ENCODE measurements at regions not wholly inside any gene's neighbourhood (a gene's known extent, or its start where the extent isn't known, plus 50 kb on each side); places are given as distances from the start of the nearest gene placed in this dataset.

DNA sequence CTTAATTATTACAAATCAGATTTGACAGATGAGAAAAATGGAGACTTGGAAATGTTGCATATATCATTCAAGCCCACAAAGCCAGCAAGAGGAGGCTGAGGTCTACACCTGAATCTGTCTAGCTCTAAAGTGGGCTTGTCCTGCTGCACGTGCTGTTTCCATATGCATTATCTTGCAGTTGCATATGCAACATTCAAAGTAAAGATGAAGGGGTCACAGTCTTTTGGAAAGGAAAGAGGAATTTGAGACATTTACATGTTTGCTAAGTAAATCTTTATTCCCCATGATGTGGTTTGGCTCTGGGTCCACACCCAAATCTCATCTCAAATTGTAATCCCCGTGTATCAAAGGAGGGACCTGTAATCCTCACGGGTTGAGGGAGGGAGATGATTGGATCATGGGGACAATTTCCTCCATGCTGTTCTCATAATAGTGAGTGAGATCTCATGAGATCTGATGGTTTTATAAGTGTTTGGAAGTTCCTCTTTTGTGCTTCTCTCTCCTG is 98.3 kb downstream of the BACH1 start:
- H3K79me2 ChIP-seq (ENCODE audit: control insufficient read depth, insufficient read depth, low read length, unreplicated experiment), result no peaks in the 10 kb centered on the region
- H3K4me1 ChIP-seq (ENCODE audit: control insufficient read depth, insufficient read depth, low read length, unreplicated experiment), result no peaks in the 10 kb centered on the region
- H3K27ac ChIP-seq (ENCODE audit: low read depth, low read length), result no peak overlapping the region
- H3K4me3 ChIP-seq (ENCODE audit: low read depth, low read length), result no peak overlapping the region
- H2AFZ ChIP-seq (ENCODE audit: low read length, unreplicated experiment), result no peak overlapping the region
- H3K36me3 ChIP-seq (ENCODE audit: insufficient read depth, low read length), result 0 out of 2 replicates have a peak, but pooled peaks cover 2% of the 10 kb centered on the region
- no peaks in the 10 kb centered on the region for H3K27me3 ChIP-seq (ENCODE audit: insufficient read depth, low read length)

DNA sequence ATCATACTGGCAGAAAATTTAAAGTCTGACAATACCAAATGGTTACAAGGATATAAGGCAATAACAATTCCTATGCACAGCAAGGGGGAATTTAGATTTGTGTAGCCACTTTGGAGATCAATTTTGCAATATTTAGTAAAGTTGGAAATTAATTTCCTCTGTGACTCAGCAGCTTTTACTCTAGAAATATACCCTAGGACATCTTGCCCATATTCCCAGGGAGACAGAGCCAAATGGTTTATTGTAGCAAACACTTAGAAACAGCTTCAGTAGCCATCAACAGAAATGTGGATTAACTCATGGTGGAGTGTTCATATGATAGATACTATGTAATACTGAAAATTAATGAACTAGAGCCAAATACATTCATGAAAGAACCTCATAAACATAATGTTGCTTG is 104.6 kb downstream of the BACH1 start:
- H3K36me3 ChIP-seq (ENCODE audit: insufficient read depth, low read length), result 0 out of 2 replicates have a peak, but pooled peaks cover 2% of the 10 kb centered on the region
- H3K4me3 ChIP-seq (ENCODE audit: low read depth, low read length), result no peak overlapping the region
- no peaks in the 10 kb centered on the region for H3K27me3 ChIP-seq (ENCODE audit: insufficient read depth, low read length)
- 0 out of 2 replicates have a peak overlapping the region, but pooled peaks have one; percentile 17 for H3K27ac ChIP-seq (ENCODE audit: low read depth, low read length)
- H3K79me2 ChIP-seq (ENCODE audit: control insufficient read depth, insufficient read depth, low read length, unreplicated experiment), result no peaks in the 10 kb centered on the region
- H3K4me1 ChIP-seq (ENCODE audit: control insufficient read depth, insufficient read depth, low read length, unreplicated experiment), result peaks cover 4% of the 10 kb centered on the region
- H2AFZ ChIP-seq (ENCODE audit: low read length, unreplicated experiment), result no peak overlapping the region

DNA sequence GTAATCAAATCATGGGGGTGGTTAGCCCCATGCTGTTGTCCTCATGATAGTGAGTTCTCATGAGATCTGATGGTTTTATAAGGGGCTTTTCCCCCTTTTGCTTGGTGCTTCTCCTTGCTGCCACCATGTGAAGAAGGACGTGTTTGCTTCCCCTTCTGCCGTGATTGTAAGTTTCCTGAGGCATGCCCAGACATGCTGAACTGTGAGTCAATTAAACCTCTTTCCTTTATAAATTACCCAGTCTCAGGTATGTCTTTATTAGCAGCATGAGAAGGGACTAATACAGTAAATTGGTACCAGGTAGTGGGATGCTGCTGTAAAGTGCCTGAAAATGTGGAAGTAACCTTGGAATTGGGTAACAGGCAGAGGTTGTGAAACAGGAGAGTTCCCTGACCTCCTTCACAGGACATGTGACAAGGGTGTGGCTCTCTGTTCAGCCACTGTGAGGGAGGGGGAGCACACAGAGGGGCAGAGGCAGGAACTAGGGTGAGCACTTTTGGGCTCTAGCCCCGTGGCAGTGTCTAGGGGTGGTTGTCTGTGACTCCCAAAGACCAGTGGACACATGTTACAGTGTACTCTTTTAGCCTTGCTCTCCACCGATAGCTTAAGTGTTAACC is 105.3 kb downstream of the BACH1 start:
- Histone ChIP-seq H3K27ac (ENCODE audit: low read depth, low read length) (no peak overlapping the region), H2AFZ (ENCODE audit: low read length, unreplicated experiment) (no peak overlapping the region), H3K27me3 (ENCODE audit: insufficient read depth, low read length) (no peaks in the 10 kb centered on the region)

DNA sequence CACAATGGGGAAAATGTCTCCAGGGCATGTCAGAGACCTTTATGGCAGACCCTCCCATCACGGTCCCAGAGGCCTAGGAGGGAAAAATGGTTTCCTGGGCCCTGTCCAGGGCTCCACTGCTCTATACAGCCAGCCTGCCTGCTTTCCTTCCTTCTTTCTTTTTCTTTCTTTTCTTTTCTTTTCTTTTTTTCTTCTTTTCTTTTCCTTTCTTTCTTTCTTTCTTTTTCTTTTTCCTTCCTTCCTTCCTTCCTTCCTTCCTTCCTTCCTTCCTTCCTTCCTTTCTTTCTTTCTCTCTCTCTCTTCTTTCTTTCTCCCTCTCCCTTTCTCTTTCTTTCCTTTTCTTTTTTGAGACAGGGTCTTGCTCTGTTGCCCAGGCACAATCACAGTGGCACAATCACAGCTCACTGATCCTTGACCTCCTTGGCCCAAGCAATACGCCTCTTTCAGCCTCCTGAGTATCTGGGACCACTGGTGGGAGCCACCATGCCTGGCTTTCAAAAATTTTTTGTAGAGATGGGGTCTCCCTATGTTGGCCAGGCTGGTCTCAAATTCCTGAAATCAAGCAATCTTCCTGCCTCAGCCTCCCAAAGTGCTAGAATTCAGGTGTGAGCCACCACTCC is 106.9 kb downstream of the BACH1 start:
- no peaks in the 10 kb centered on the region for H3K27me3 ChIP-seq (ENCODE audit: insufficient read depth, low read length)
- no peaks in the 10 kb centered on the region for H3K79me2 ChIP-seq (ENCODE audit: control insufficient read depth, insufficient read depth, low read length, unreplicated experiment)
- peaks cover 4% of the 10 kb centered on the region for H3K4me1 ChIP-seq (ENCODE audit: control insufficient read depth, insufficient read depth, low read length, unreplicated experiment)
- no peaks in the 10 kb centered on the region for H3K36me3 ChIP-seq (ENCODE audit: insufficient read depth, low read length)
- no peak overlapping the region for H3K27ac ChIP-seq (ENCODE audit: low read depth, low read length)
- H3K4me3 ChIP-seq (ENCODE audit: low read depth, low read length), result no peak overlapping the region
- H2AFZ ChIP-seq (ENCODE audit: low read length, unreplicated experiment), result no peak overlapping the region

More for the DNA sequence above, 105.3 kb downstream of the BACH1 start:
- no peaks in the 10 kb centered on the region for H3K79me2 ChIP-seq (ENCODE audit: control insufficient read depth, insufficient read depth, low read length, unreplicated experiment)
- 0 out of 2 replicates have a peak, but pooled peaks cover 2% of the 10 kb centered on the region for H3K36me3 ChIP-seq (ENCODE audit: insufficient read depth, low read length)
- no peak overlapping the region for H3K4me3 ChIP-seq (ENCODE audit: low read depth, low read length)
- peaks cover 4% of the 10 kb centered on the region for H3K4me1 ChIP-seq (ENCODE audit: control insufficient read depth, insufficient read depth, low read length, unreplicated experiment)

DNA sequence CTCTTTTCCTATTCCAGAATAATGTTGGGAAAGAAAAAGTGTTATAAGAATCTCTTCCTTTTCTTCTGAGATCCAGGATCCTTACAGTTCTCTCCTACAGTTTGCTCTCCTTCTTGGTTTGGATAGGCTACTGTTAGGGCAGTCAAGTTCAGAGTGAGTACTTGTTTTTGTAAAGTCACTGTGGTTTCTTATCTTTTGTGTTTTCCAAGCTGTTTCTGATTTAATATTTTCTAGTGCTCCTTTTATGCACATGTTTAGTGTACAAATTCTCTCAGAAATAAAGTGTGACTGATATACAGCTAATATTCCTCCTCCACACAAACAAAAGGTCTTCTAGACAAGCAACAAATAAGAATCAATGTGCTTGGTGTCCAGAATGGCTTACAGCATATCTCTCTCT is 107.7 kb downstream of the BACH1 start:
- no peaks in the 10 kb centered on the region for H3K27me3 ChIP-seq (ENCODE audit: insufficient read depth, low read length)

DNA sequence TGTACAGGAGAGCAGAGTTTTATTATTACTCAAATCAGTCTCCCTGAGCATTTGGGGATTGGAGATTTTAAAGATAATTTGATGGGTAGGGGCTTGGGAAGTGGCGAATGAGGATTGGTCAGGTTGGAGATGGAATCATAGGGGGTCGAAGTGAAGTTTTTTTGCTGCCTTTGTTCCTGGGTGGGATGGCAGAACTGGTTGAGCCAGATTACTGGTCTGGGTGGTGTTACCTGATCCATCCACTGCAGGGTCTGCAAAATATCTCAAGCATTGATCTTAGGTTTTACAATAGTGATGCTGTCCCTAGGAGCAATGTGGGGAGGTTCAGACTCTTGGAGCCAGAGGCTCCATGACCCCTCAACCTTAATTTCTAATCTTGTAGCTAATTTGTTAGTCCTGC is 108.8 kb downstream of the BACH1 start:
- Histone ChIP-seq H3K36me3 (ENCODE audit: insufficient read depth, low read length) (no peaks in the 10 kb centered on the region), H3K79me2 (ENCODE audit: control insufficient read depth, insufficient read depth, low read length, unreplicated experiment) (no peaks in the 10 kb centered on the region), H2AFZ (ENCODE audit: low read length, unreplicated experiment) (no peak overlapping the region), H3K4me1 (ENCODE audit: control insufficient read depth, insufficient read depth, low read length, unreplicated experiment) (peaks cover 4% of the 10 kb centered on the region), H3K27me3 (ENCODE audit: insufficient read depth, low read length) (no peaks in the 10 kb centered on the region), H3K27ac (ENCODE audit: low read depth, low read length) (no peak overlapping the region), H3K4me3 (ENCODE audit: low read depth, low read length) (no peak overlapping the region)

More for the DNA sequence above, 107.7 kb downstream of the BACH1 start:
- no peak overlapping the region for H3K27ac ChIP-seq (ENCODE audit: low read depth, low read length)
- H3K36me3 ChIP-seq (ENCODE audit: insufficient read depth, low read length), result no peaks in the 10 kb centered on the region
- H3K79me2 ChIP-seq (ENCODE audit: control insufficient read depth, insufficient read depth, low read length, unreplicated experiment), result no peaks in the 10 kb centered on the region
- no peak overlapping the region for H3K4me3 ChIP-seq (ENCODE audit: low read depth, low read length)
- peaks cover 4% of the 10 kb centered on the region for H3K4me1 ChIP-seq (ENCODE audit: control insufficient read depth, insufficient read depth, low read length, unreplicated experiment)
- no peak overlapping the region for H2AFZ ChIP-seq (ENCODE audit: low read length, unreplicated experiment)

DNA sequence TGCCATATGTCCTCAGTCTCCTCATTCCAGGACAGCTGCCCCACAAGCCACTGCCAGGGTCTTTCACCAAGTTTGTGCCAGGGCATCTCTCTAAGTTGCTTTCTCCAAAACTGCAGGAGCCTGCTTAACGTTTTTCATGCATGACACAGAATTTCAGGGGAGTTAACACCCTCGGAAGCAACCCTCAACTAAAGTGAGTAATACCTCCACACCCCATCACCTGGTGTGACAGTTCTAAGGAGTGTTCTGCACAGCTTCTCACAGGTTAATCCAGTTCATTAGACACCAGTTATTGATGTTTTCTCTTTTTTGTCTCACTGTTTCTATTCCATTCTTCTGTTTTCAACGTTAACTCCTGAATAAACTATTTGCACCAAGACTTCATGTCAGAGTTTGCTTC is 115.0 kb downstream of the BACH1 start:
- Histone ChIP-seq H3K36me3 (ENCODE audit: insufficient read depth, low read length) (no peaks in the 10 kb centered on the region), H3K27me3 (ENCODE audit: insufficient read depth, low read length) (no peaks in the 10 kb centered on the region), H3K4me1 (ENCODE audit: control insufficient read depth, insufficient read depth, low read length, unreplicated experiment) (no peaks in the 10 kb centered on the region), H3K4me3 (ENCODE audit: low read depth, low read length) (no peak overlapping the region), H2AFZ (ENCODE audit: low read length, unreplicated experiment) (no peak overlapping the region), H3K27ac (ENCODE audit: low read depth, low read length) (no peak overlapping the region), H3K79me2 (ENCODE audit: control insufficient read depth, insufficient read depth, low read length, unreplicated experiment) (no peaks in the 10 kb centered on the region)

DNA sequence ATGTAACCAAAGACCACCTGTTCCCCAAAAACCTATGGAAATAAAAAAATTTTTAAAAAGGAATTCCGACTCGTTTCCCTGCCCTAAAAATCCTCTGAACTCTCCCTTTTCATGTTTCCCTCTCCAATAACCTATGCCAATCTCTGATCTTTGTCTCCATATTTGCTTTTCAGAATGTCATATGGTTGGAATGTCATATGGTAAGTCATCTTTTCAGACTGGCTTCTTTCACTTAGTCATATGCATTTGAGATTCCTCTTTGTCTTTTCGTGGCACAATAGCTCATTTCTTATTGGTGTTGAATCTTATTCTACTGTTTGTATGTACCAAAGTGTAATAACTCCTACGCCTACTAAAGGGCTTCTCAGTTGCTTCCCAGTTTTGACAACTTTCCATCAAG is 117.5 kb downstream of the BACH1 start:
- H3K27ac ChIP-seq (ENCODE audit: low read depth, low read length), result no peak overlapping the region
- H3K4me3 ChIP-seq (ENCODE audit: low read depth, low read length), result no peak overlapping the region
- no peak overlapping the region for H2AFZ ChIP-seq (ENCODE audit: low read length, unreplicated experiment)
- H3K79me2 ChIP-seq (ENCODE audit: control insufficient read depth, insufficient read depth, low read length, unreplicated experiment), result no peaks in the 10 kb centered on the region
- H3K4me1 ChIP-seq (ENCODE audit: control insufficient read depth, insufficient read depth, low read length, unreplicated experiment), result no peaks in the 10 kb centered on the region
- H3K36me3 ChIP-seq (ENCODE audit: insufficient read depth, low read length), result no peaks in the 10 kb centered on the region
- no peaks in the 10 kb centered on the region for H3K27me3 ChIP-seq (ENCODE audit: insufficient read depth, low read length)

DNA sequence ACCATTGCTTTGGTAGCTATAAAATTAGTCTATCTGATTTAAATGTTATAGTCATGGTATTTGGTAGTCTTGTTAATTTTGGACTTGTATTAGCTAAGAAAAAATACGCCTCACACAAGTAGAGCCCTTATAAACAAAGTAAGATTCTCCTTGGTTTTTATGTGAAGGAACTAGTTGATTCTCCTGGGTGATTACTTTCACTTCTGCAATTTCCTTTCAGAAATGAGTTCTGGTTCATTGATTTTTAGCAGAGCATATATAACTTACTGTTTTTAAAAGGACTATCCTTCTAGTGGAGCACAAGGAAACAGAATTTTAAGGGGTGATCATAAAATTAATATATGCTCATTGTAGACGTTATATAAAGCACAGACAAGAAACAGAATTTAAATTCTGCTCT is 120.1 kb downstream of the BACH1 start:
- Histone ChIP-seq H3K36me3 (ENCODE audit: insufficient read depth, low read length) (no peaks in the 10 kb centered on the region), H3K79me2 (ENCODE audit: control insufficient read depth, insufficient read depth, low read length, unreplicated experiment) (no peaks in the 10 kb centered on the region), H3K4me1 (ENCODE audit: control insufficient read depth, insufficient read depth, low read length, unreplicated experiment) (no peaks in the 10 kb centered on the region), H2AFZ (ENCODE audit: low read length, unreplicated experiment) (no peak overlapping the region), H3K4me3 (ENCODE audit: low read depth, low read length) (no peak overlapping the region), H3K27ac (ENCODE audit: low read depth, low read length) (no peak overlapping the region), H3K27me3 (ENCODE audit: insufficient read depth, low read length) (no peaks in the 10 kb centered on the region)

DNA sequence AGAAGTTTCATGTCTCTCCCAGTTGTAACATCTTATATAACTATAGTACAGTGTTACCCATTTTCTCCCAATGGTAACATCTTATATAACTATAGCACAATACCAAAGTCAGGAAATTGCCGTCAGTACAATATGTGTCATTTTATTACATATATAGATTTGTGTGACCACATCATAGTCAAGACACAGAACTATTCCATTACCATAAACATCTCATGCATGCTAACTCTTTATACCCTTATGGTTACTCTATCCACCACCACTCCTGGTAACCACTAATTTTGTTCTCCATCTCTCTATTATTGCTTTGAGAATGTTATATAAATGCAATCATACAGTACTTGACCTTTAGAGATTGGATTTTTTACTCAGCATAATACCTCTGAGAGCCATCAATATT is 120.7 kb downstream of the BACH1 start:
- Histone ChIP-seq H3K4me1 (ENCODE audit: control insufficient read depth, insufficient read depth, low read length, unreplicated experiment) (no peaks in the 10 kb centered on the region), H3K27ac (ENCODE audit: low read depth, low read length) (no peak overlapping the region), H3K27me3 (ENCODE audit: insufficient read depth, low read length) (no peaks in the 10 kb centered on the region), H3K79me2 (ENCODE audit: control insufficient read depth, insufficient read depth, low read length, unreplicated experiment) (no peaks in the 10 kb centered on the region), H3K36me3 (ENCODE audit: insufficient read depth, low read length) (no peaks in the 10 kb centered on the region), H2AFZ (ENCODE audit: low read length, unreplicated experiment) (no peak overlapping the region), H3K4me3 (ENCODE audit: low read depth, low read length) (no peak overlapping the region)
